ENCODE measurements at regions not wholly inside any gene's neighbourhood (a gene's known extent, or its start where the extent isn't known, plus 50 kb on each side); places are given as distances from the start of the nearest gene placed in this dataset.
A peak's percentile ranks its signal among the peaks of the same experiment; 100 is the strongest.

DNA sequence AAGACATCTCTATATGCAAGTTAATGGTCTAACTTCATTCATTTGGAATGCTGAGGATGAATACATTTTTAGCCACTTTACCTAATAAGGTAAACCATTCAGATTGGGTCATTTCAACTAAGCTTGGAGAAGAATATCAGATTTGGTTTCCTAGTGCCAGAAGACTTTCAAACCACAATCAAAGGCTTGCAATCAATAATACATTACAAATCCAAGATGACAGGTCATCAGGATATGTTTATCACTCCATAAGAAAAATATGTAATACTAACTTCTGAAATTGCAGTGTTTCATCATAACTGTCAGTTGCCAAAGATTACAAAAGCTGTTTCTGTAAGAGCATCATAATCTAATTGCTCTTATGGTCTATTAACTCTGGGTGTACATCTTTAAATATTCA, 654.0 kb downstream of the COL12A1 start:
- no peaks in the 10 kb centered on the region for H3K36me3 ChIP-seq (replicated peaks)
- no peaks in the 10 kb centered on the region for H3K27me3 ChIP-seq (replicated peaks)
- TF ChIP-seq, protein P1, sequence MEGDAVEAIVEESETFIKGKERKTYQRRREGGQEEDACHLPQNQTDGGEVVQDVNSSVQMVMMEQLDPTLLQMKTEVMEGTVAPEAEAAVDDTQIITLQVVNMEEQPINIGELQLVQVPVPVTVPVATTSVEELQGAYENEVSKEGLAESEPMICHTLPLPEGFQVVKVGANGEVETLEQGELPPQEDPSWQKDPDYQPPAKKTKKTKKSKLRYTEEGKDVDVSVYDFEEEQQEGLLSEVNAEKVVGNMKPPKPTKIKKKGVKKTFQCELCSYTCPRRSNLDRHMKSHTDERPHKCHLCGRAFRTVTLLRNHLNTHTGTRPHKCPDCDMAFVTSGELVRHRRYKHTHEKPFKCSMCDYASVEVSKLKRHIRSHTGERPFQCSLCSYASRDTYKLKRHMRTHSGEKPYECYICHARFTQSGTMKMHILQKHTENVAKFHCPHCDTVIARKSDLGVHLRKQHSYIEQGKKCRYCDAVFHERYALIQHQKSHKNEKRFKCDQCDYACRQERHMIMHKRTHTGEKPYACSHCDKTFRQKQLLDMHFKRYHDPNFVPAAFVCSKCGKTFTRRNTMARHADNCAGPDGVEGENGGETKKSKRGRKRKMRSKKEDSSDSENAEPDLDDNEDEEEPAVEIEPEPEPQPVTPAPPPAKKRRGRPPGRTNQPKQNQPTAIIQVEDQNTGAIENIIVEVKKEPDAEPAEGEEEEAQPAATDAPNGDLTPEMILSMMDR (IDR thresholded peaks at IDR 0.05; ENCODE audit: low read depth, low read length, missing control alignments) = no peak
- H3K27ac ChIP-seq = no peak overlapping the region
- in situ Hi-C loops (cut with HindIII; ENCODE audit: low pct_ligation_motif_present, low sequenced_read_pairs) = no loop called here
- no peak for DNase-seq
- no peak overlapping the region for H3K4me3 ChIP-seq (ENCODE audit: low read depth, low read length)

DNA sequence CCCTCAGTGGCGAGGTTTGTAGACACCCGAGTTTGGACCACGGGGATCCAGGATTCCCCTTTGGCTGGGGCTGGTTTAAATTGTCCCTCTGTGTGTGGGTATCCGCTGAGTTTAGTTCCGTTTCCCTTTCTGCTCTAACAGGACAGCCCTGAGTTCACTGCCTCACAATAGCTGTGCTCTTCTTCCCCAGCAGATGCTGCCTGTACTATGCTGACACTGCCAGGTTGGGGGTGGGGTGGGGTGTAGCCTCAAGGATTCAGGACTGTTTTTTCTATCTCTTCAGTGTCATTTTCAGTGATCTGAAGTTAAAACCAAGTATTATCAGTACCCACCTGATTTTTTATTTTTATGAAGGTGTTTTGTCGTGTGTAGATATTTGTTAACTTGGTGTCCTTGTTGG, 655.0 kb downstream of the COL12A1 start:
- Histone ChIP-seq H3K27me3 (replicated peaks) (no peaks in the 10 kb centered on the region), H3K4me3 (ENCODE audit: low read depth, low read length) (no peak overlapping the region), H3K36me3 (replicated peaks) (no peaks in the 10 kb centered on the region), H3K27ac (no peak overlapping the region)
- no peak for DNase-seq
- in situ Hi-C loops (cut with HindIII; ENCODE audit: low pct_ligation_motif_present, low sequenced_read_pairs) = no loop called here
- TF ChIP-seq, protein P1 (IDR thresholded peaks at IDR 0.05; ENCODE audit: low read depth, low read length, missing control alignments) = no peak

DNA sequence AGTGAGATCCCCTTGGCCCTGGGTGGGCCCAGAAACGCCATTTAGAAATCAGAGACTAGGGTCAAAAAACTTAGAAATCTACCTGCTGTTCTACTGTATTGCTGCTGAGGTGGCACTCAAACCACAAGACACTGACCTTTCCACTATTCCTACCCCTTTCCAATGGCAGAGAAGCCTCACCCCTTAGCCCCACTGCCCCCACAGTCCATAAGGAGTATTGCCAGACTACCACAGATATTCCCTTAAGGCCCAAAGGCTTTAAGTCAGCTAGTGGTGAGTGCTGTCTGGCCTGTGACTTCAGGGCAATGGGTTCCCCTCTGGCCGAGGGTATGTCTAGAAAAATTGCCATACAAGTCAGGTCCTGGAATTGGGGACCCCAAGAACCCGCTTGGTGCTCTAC, 656.1 kb downstream of the COL12A1 start:
- no peaks in the 10 kb centered on the region for H3K36me3 ChIP-seq (replicated peaks)
- in situ Hi-C loops (cut with HindIII; ENCODE audit: low pct_ligation_motif_present, low sequenced_read_pairs) = no loop called here
- no peaks in the 10 kb centered on the region for H3K27me3 ChIP-seq (replicated peaks)
- TF ChIP-seq, protein P1 (IDR thresholded peaks at IDR 0.05; ENCODE audit: low read depth, low read length, missing control alignments) = no peak
- DNase-seq = no peak
- no peak overlapping the region for H3K27ac ChIP-seq
- no peak overlapping the region for H3K4me3 ChIP-seq (ENCODE audit: low read depth, low read length)

DNA sequence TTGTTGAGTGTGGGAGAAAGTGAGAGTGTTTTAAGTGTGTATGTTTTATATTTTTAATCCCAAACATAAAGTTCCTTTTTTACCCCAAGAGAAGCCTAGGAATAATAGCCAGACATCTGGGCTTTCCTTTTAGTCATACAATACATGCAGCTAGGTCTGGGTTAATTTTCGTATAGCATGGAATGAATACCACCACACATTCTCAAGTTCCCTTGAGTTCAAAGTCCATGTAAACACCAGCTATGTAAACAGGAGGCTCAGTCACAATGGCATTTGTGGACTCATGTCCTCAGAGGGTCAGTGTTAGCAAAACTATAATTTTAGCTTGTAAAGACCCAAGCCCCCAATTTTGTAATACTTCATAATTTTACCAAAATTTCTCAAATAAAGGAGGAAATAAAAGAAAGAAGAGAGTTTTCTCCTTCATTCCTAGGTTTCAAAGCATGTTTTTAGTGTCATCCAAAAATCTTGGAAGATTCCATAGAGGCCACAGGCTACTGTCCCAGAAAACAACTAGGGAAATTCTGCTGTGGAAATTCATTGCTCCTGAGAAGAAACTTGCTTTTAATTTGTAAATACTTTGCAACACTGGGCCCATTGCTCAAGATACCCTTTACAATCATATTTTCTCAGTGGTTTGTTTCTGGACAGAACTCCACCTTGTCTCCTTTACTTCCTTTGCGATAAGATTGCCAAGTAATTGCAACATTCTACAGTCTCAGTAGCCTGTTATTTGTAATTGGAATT, 671.2 kb downstream of the COL12A1 start:
- Histone ChIP-seq H3K4me3 (ENCODE audit: low read depth, low read length) (no peak overlapping the region), H3K27ac (peak overlapping the region; percentile 79), H3K36me3 (replicated peaks) (no peaks in the 10 kb centered on the region), H3K27me3 (replicated peaks) (no peaks in the 10 kb centered on the region)
- TF ChIP-seq, protein P1 (IDR thresholded peaks at IDR 0.05; ENCODE audit: low read depth, low read length, missing control alignments) = no peak
- in situ Hi-C loops (cut with HindIII; ENCODE audit: low pct_ligation_motif_present, low sequenced_read_pairs) = no loop called here
- DNase-seq = peak; percentile 71

DNA sequence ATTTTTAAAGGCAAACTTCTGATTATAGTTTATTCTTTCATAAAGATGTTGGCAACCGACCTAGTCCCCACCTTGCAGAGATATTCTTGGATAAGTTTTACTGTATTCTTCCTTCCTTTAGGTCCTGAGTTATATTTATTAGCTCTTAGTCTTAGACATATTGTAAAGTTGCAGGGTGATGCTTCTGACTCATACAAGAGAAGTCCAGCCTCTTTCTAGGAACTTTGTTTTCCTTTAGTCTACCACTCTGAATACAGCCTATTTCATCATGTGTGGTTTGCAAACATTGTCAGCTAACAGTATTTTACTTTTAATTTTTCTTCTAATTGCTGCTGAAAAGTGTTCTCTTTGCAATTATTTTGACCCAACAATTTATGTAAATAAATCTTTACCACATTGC, 686.7 kb downstream of the COL12A1 start:
- TF ChIP-seq, protein P1 (IDR thresholded peaks at IDR 0.05; ENCODE audit: low read depth, low read length, missing control alignments) = no peak
- in situ Hi-C loops (cut with HindIII; ENCODE audit: low pct_ligation_motif_present, low sequenced_read_pairs) = no loop called here
- peak; percentile 29 for DNase-seq
- Histone ChIP-seq H3K27me3 (replicated peaks) (no peaks in the 10 kb centered on the region), H3K36me3 (replicated peaks) (no peaks in the 10 kb centered on the region), H3K27ac (no peak overlapping the region), H3K4me3 (ENCODE audit: low read depth, low read length) (no peak overlapping the region)

DNA sequence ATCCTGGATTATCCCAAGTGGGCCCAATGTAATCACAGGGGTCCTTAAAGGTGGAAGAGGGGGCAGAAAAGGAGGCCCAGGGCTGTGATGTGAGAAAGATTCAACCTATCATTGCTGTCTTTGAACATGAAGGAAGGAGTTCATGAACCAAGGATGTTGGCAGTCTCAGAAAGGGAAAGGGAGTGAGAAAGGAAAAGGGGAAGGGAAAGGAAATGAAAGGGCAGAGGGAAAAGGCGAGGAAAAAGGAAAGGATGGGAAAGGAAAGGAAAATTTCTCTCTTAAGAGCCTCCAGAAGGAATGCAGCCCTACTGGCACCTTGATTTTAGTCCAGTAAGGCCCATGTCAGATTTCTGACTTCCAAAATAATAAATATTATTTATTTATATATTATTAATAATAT, 687.8 kb downstream of the COL12A1 start:
- Histone ChIP-seq H3K27ac (no peak overlapping the region), H3K4me3 (ENCODE audit: low read depth, low read length) (no peak overlapping the region), H3K36me3 (replicated peaks) (no peaks in the 10 kb centered on the region), H3K27me3 (replicated peaks) (no peaks in the 10 kb centered on the region)
- TF ChIP-seq, protein P1 (IDR thresholded peaks at IDR 0.05; ENCODE audit: low read depth, low read length, missing control alignments) = no peak
- in situ Hi-C loops (cut with HindIII; ENCODE audit: low pct_ligation_motif_present, low sequenced_read_pairs) = no loop called here
- no peak for DNase-seq
